Cardiac fibroblast (primary cell): ENCODE measurements at regions not wholly inside any gene's neighbourhood (a gene's known extent, or its start where the extent isn't known, plus 50 kb on each side); places are given as distances from the start of the nearest gene placed in this dataset.

Experiments used
- DNase-seq, 2 donors: peaks; one replicate each; pipeline versions ENCODE4 v3.0.0 to v3.0.0-alpha.2; 2010; ENCODE audit warnings: low read depth in 2 of 2
- H3K4me3 ChIP-seq, 2 donors: replicated peaks in 1 of 2; 1 replicate in 1 of 2; 2 replicates in 1 of 2; pipeline ENCODE4 v1.5.1; 2011; ENCODE audit warnings: low read depth in 2 of 2, low read length in 2 of 2, mild to moderate bottlenecking in 2 of 2, moderate library complexity in 1 of 2
- CTCF ChIP-seq: IDR thresholded peaks from one replicate; pipeline ENCODE4 v1.5.1; 2011; ENCODE audit warnings: low read depth, mild to moderate bottlenecking, low read length, inconsistent platforms

GRCh38 chr7:52777051-52777822 is 258.2 kb upstream of the POM121L12 start:
- no peak overlapping the region for H3K4me3 ChIP-seq
- DNase-seq: no peak
- no peak for TF ChIP-seq CTCF

GRCh38 chr7:52775876-52776275 is 259.6 kb upstream of the POM121L12 start:
- TF ChIP-seq CTCF: no peak

GRCh38 chr7:52771177-52771576 is 264.3 kb upstream of the POM121L12 start:
- no peak for DNase-seq
- no peak overlapping the region for H3K4me3 ChIP-seq
- TF ChIP-seq CTCF: no peak

More at GRCh38 chr7:52775876-52776275, 259.6 kb upstream of the POM121L12 start:
- no peak overlapping the region for H3K4me3 ChIP-seq
- no peak for DNase-seq

- TF ChIP-seq CTCF: no peak
- no peak for DNase-seq
- no peak overlapping the region for H3K4me3 ChIP-seq
Observed at GRCh38 chr7:52764492-52765169, 270.8 kb upstream of the POM121L12 start.

GRCh38 chr7:52758356-52758755 is 277.1 kb upstream of the POM121L12 start:
- DNase-seq: no peak
- TF ChIP-seq CTCF: no peak
- H3K4me3 ChIP-seq: no peak overlapping the region

GRCh38 chr7:52753855-52754254 is 281.6 kb upstream of the POM121L12 start:
- TF ChIP-seq CTCF: no peak
- DNase-seq: no peak
- no peak overlapping the region for H3K4me3 ChIP-seq

GRCh38 chr7:52752891-52753290 is 282.5 kb upstream of the POM121L12 start:
- DNase-seq: no peak
- no peak overlapping the region for H3K4me3 ChIP-seq
- no peak for TF ChIP-seq CTCF
